ENCODE measurements at regions not wholly inside any gene's neighbourhood (a gene's known extent, or its start where the extent isn't known, plus 50 kb on each side); places are given as distances from the start of the nearest gene placed in this dataset.

DNA sequence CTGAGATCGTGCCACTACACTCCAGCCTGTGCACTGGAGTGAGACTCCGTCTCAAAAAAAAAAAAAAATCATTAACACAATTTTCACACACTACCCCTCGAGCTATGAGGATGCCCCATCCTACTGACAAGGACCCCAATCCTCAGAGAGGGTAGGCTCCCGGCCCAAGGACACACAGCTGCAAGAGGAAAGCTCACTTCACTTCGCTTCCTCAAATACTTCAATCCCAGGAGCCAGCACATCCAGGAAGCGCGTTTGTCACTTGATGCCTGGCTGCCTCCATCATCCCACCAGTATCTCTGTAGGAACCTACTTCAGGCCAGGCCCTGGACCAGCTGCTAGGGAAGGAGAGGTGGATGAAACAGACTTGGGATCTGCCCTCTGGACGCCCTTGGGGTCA lies 144.0 kb downstream of the CRYBB2 start:
- TF ChIP-seq, protein P1, sequence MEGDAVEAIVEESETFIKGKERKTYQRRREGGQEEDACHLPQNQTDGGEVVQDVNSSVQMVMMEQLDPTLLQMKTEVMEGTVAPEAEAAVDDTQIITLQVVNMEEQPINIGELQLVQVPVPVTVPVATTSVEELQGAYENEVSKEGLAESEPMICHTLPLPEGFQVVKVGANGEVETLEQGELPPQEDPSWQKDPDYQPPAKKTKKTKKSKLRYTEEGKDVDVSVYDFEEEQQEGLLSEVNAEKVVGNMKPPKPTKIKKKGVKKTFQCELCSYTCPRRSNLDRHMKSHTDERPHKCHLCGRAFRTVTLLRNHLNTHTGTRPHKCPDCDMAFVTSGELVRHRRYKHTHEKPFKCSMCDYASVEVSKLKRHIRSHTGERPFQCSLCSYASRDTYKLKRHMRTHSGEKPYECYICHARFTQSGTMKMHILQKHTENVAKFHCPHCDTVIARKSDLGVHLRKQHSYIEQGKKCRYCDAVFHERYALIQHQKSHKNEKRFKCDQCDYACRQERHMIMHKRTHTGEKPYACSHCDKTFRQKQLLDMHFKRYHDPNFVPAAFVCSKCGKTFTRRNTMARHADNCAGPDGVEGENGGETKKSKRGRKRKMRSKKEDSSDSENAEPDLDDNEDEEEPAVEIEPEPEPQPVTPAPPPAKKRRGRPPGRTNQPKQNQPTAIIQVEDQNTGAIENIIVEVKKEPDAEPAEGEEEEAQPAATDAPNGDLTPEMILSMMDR (IDR thresholded peaks at IDR 0.05), result no peak
- TF ChIP-seq ZFX (IDR thresholded peaks at IDR 0.05; ENCODE audit: borderline replicate concordance), result no peak

Data from 22Rv1 (cell line).